Left lung (tissue), 4 donors: ENCODE measurements at regions not wholly inside any gene's neighbourhood (a gene's known extent, or its start where the extent isn't known, plus 50 kb on each side); places are given as distances from the start of the nearest gene placed in this dataset.

Experiments used
- ATAC-seq: fragments of 200-7000 bp; cut with Tn5 transposase; one replicate; pipeline ENCODE4 v1.9.1; 2020; ENCODE audit warnings: moderate library complexity
- DNase-seq, 4 donors: peaks; one replicate each; pipeline ENCODE4 v3.0.0-alpha.2; 2013 to 2020
- H3K27ac ChIP-seq, 2 donors: fragments of 200-600 bp; sonication (generic) in 1 of 2; one replicate each; pipeline versions ENCODE4 v1.5.0 to v1.8.0; 2020 to 2021
- H3K27me3 ChIP-seq, 2 donors: fragments of 200-600 bp; sonication (generic) in 1 of 2; one replicate each; pipeline versions ENCODE4 v1.5.0 to v1.8.0; 2020 to 2021
- H3K36me3 ChIP-seq, 2 donors: fragments of 200-600 bp; sonication (generic) in 1 of 2; one replicate each; pipeline versions ENCODE4 v1.5.0 to v1.8.0; 2020 to 2021
- H3K4me1 ChIP-seq, 2 donors: fragments of 200-600 bp; one replicate each; pipeline ENCODE4 v1.8.0; 2021
- H3K4me3 ChIP-seq, 2 donors: fragments of 200-600 bp; sonication (generic) in 1 of 2; one replicate each; pipeline versions ENCODE4 v1.5.0 to v1.8.0; 2020 to 2021; ENCODE audit warnings: mild to moderate bottlenecking in 1 of 2
- H3K9me3 ChIP-seq, 2 donors: fragments of 200-600 bp; sonication (generic) in 1 of 2; one replicate each; pipeline versions ENCODE4 v1.5.0 to v1.8.0; 2020 to 2021
- intact Hi-C, 2 donors: fragments of 100-400 bp; cut with DNase I; formaldehyde crosslinking; loops; one replicate each; pipeline versions ENCODE4 v1.11.2 to v1.14.2; 2022
- TF ChIP-seq, protein P1 (sequence below), 2 donors: fragments of 200-600 bp; sonication (generic) in 1 of 2; IDR thresholded peaks; one replicate each; pipeline versions ENCODE4 v1.5.0 to v1.8.0; 2021; ENCODE audit warnings: antibody characterized with exemption in 2 of 2
- donor health status: DM: no; HTN: yes; CAD: no.
- donor health status: DM: no; HTN: no; CAD: no.

DNA sequence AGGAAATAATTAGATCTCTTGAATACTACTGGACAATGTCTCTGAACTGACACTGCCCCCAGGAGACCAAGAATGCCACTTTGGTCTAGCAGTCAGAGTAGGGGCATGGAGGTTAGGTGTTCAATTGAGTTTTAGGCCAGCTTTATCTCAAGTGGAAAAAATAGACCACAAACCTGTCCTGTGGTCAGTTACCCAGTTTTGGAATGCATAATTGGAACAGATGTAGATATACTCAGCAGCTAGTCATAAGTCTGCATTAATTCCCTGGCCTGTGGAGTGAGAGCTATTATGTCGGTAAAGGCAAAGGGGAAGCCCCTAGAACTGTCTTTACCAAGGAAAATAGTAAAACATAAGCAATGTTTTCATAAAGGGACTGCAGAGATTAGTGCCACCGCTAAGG, 587.7 kb downstream of the GLUD2 start:
- H3K36me3 ChIP-seq: no peaks in the 10 kb centered on the region
- DNase-seq (no peak), ATAC-seq (no peak)
- no peak overlapping the region for H3K27ac ChIP-seq
- no peak overlapping the region for H3K4me3 ChIP-seq
- intact Hi-C loops: no loop called here
- TF ChIP-seq, protein P1, sequence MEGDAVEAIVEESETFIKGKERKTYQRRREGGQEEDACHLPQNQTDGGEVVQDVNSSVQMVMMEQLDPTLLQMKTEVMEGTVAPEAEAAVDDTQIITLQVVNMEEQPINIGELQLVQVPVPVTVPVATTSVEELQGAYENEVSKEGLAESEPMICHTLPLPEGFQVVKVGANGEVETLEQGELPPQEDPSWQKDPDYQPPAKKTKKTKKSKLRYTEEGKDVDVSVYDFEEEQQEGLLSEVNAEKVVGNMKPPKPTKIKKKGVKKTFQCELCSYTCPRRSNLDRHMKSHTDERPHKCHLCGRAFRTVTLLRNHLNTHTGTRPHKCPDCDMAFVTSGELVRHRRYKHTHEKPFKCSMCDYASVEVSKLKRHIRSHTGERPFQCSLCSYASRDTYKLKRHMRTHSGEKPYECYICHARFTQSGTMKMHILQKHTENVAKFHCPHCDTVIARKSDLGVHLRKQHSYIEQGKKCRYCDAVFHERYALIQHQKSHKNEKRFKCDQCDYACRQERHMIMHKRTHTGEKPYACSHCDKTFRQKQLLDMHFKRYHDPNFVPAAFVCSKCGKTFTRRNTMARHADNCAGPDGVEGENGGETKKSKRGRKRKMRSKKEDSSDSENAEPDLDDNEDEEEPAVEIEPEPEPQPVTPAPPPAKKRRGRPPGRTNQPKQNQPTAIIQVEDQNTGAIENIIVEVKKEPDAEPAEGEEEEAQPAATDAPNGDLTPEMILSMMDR (IDR thresholded peaks at IDR 0.05): no peak
- no peaks in the 10 kb centered on the region for H3K4me1 ChIP-seq
- H3K27me3 ChIP-seq: no peaks in the 10 kb centered on the region
- no peaks in the 10 kb centered on the region for H3K9me3 ChIP-seq

DNA sequence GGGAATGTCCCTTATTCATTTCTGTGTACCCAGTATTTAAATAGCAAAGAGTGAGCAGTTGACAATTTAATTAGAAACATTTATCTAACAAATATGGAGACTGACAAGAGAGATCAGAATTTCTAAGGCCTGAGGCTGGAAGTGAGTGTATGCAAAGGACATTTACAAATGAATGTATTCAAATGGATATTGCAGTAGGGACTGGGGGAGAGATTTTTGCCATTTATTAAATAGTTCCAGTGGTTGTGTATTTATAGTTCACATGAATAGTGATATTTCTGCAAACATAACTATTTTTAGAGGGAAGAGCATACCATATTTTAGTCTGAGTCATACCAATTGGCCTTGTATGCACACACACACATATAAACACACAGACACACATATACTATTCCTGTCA, 592.4 kb downstream of the GLUD2 start:
- ATAC-seq (no peak), DNase-seq (no peak)
- Histone ChIP-seq H3K36me3 (no peaks in the 10 kb centered on the region), H3K4me1 (no peaks in the 10 kb centered on the region), H3K4me3 (no peak overlapping the region), H3K27ac (no peak overlapping the region), H3K27me3 (no peaks in the 10 kb centered on the region), H3K9me3 (no peaks in the 10 kb centered on the region)
- TF ChIP-seq, protein P1 (IDR thresholded peaks at IDR 0.05): no peak
- intact Hi-C loops: no loop called here

DNA sequence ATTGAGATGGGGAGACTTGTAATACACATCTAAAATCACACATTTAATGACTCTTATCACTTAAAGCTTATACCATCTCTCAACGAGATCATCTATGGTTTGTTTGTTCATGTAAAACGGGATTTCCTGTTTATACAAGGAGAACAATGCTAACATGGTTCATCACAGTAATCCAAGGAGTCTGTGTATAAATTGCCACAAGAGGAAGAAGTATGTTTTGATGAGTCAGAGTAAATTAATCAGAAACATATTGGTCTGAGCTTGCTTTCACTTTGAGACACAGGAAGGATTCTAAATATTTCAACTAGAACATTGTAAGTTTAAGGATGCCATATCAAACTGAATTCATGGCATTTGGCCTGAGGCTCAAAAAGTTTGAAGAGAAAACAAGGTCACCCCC, 594.1 kb downstream of the GLUD2 start:
- no peaks in the 10 kb centered on the region for H3K4me1 ChIP-seq
- no peak for ATAC-seq
- H3K27me3 ChIP-seq: no peaks in the 10 kb centered on the region
- H3K4me3 ChIP-seq: no peak overlapping the region
- H3K9me3 ChIP-seq: no peaks in the 10 kb centered on the region
- H3K27ac ChIP-seq: no peak overlapping the region
- no peaks in the 10 kb centered on the region for H3K36me3 ChIP-seq
- no peak for DNase-seq
- intact Hi-C loops: no loop called here
- TF ChIP-seq, protein P1 (IDR thresholded peaks at IDR 0.05): no peak

DNA sequence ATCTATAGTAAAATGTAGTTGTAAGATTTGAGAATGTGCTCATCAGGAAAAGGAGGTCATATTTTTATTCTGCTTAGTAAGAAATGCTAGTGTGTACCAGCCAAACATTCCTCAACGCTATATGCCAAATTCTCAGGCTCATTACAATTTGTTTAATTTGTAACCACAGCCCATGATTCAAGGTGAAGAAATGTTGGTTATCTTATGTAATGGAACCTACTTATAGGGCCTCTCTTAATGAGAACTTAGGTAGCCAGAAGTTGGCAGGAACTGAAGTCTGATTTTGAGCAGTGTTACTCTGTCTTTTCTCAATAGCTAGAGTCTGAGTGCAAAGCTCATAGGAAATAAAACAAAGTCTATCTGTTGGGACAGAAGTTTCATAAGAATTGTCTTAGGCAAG, 595.0 kb downstream of the GLUD2 start:
- TF ChIP-seq, protein P1 (IDR thresholded peaks at IDR 0.05): no peak
- no peak overlapping the region for H3K4me3 ChIP-seq
- no peaks in the 10 kb centered on the region for H3K27me3 ChIP-seq
- DNase-seq: peak in 1 of 4 donors; percentile 0
- peak; percentile 77 for ATAC-seq
- H3K36me3 ChIP-seq: no peaks in the 10 kb centered on the region
- no peak overlapping the region for H3K27ac ChIP-seq
- H3K4me1 ChIP-seq: no peaks in the 10 kb centered on the region
- intact Hi-C loops: no loop called here
- no peaks in the 10 kb centered on the region for H3K9me3 ChIP-seq

DNA sequence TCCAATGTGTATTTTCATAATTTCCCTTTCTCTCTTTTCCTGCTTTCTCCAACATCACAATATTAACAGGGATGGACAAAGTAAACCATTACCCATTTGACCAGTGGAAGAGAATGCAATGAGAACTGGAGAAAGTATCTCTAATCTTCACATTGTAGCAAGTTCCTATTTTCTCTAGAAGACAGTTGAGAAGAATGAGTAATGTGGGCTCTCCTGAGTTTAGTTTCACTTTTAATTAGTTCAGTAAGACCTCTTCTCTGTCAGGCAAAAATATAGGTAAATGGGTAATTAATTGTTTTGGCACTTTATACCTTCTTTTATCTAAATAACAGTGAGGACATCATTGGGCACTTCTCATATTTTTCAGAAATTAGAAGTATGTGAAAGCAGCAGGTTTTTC, 602.0 kb downstream of the GLUD2 start:
- no peaks in the 10 kb centered on the region for H3K9me3 ChIP-seq
- H3K4me1 ChIP-seq: no peaks in the 10 kb centered on the region
- no peak overlapping the region for H3K27ac ChIP-seq
- H3K36me3 ChIP-seq: no peaks in the 10 kb centered on the region
- no peak for ATAC-seq
- TF ChIP-seq, protein P1 (IDR thresholded peaks at IDR 0.05): no peak
- no peak for DNase-seq
- intact Hi-C loops: no loop called here
- no peak overlapping the region for H3K4me3 ChIP-seq
- H3K27me3 ChIP-seq: no peaks in the 10 kb centered on the region
